ENCODE measurements at regions not wholly inside any gene's neighbourhood (a gene's known extent, or its start where the extent isn't known, plus 50 kb on each side); places are given as distances from the start of the nearest gene placed in this dataset.

- Histone ChIP-seq H3K4me1 (no peaks in the 10 kb centered on the region), H3K27me3 (ENCODE audit: low read depth) (no peaks in the 10 kb centered on the region), H3K4me3 (no peak overlapping the region), H3K27ac (replicated peaks) (no peak overlapping the region), H3K9me3 (replicated peaks) (no peaks in the 10 kb centered on the region), H3K36me3 (no peaks in the 10 kb centered on the region)
- intact Hi-C loops (cut with micrococcal nuclease) = no loop called here
- no peak for TF ChIP-seq CTCF (IDR thresholded peaks at IDR 0.05; ENCODE audit: borderline replicate concordance)
- DNase-seq = no peak
Measured at GRCh38 chr18:30271716-30272115, 770.8 kb downstream of the DSC3 start.

DNA sequence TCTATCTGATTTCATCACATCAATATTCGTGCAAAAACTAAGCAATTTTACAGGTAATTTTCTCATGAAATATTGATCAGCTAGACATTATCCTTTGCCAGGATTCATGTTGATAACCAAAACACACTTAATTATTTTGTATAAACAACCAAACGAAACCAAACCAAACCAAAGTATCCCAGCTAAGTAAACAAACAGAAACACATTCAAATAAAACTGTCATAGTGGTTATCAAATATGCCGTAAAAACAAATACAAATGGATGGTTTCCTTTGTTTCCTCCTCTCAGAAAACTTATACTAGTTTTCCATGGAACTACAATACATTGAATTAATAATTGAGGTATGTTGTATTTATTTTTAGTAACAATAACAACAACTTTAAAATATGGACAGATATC is 777.4 kb downstream of the DSC3 start:
- DNase-seq = no peak
- no peak for TF ChIP-seq CTCF (IDR thresholded peaks at IDR 0.05; ENCODE audit: borderline replicate concordance)
- Histone ChIP-seq H3K36me3 (no peaks in the 10 kb centered on the region), H3K4me3 (no peak overlapping the region), H3K27ac (replicated peaks) (no peak overlapping the region), H3K27me3 (ENCODE audit: low read depth) (no peaks in the 10 kb centered on the region), H3K4me1 (no peaks in the 10 kb centered on the region), H3K9me3 (replicated peaks) (no peaks in the 10 kb centered on the region)
- intact Hi-C loops (cut with micrococcal nuclease) = no loop called here

DNA sequence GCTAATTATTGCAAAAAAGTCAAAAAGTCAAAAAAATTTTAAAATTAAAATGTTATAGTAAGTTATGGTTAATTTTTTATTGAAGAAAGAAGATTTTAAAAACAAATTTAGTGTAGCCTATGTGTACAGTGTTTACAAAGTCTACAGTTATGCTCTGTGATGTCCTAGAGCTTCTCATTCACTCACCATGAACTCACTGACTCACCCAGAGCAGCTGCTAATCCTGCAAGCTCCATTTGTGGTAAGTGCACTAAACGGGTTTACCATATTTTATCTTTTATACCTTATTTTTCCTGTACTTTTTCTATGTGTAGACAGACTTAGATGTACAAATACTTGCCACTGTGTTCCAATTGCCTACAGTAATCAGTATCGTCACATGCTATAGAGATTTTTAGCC is 788.2 kb downstream of the DSC3 start:
- TF ChIP-seq CTCF (IDR thresholded peaks at IDR 0.05; ENCODE audit: borderline replicate concordance) = no peak
- Histone ChIP-seq H3K9me3 (replicated peaks) (peaks cover 4% of the 10 kb centered on the region), H3K27me3 (ENCODE audit: low read depth) (no peaks in the 10 kb centered on the region), H3K4me3 (no peak overlapping the region), H3K36me3 (no peaks in the 10 kb centered on the region), H3K4me1 (no peaks in the 10 kb centered on the region), H3K27ac (replicated peaks) (no peak overlapping the region)
- no peak for DNase-seq
- intact Hi-C loops (cut with micrococcal nuclease) = no loop called here

- H3K36me3 ChIP-seq = no peaks in the 10 kb centered on the region
- no peaks in the 10 kb centered on the region for H3K4me1 ChIP-seq
- no peak for DNase-seq
- no peak for TF ChIP-seq CTCF (IDR thresholded peaks at IDR 0.05; ENCODE audit: borderline replicate concordance)
- H3K9me3 ChIP-seq (replicated peaks) = peaks cover 4% of the 10 kb centered on the region
- no peak overlapping the region for H3K27ac ChIP-seq (replicated peaks)
- no peaks in the 10 kb centered on the region for H3K27me3 ChIP-seq (ENCODE audit: low read depth)
- H3K4me3 ChIP-seq = no peak overlapping the region
- intact Hi-C loops (cut with micrococcal nuclease) = no loop called here
Measured at GRCh38 chr18:30248056-30248455, 794.5 kb downstream of the DSC3 start.

- no peak for TF ChIP-seq CTCF (IDR thresholded peaks at IDR 0.05; ENCODE audit: borderline replicate concordance)
- Histone ChIP-seq H3K9me3 (replicated peaks) (peaks cover 4% of the 10 kb centered on the region), H3K27me3 (ENCODE audit: low read depth) (no peaks in the 10 kb centered on the region), H3K4me1 (no peaks in the 10 kb centered on the region), H3K4me3 (no peak overlapping the region), H3K27ac (replicated peaks) (no peak overlapping the region), H3K36me3 (no peaks in the 10 kb centered on the region)
- intact Hi-C loops (cut with micrococcal nuclease) = no loop called here
- DNase-seq = no peak
Measured at GRCh38 chr18:30245766-30246455, 796.6 kb downstream of the DSC3 start.
